ENCODE measurements at regions not wholly inside any gene's neighbourhood (a gene's known extent, or its start where the extent isn't known, plus 50 kb on each side); places are given as distances from the start of the nearest gene placed in this dataset.

DNA sequence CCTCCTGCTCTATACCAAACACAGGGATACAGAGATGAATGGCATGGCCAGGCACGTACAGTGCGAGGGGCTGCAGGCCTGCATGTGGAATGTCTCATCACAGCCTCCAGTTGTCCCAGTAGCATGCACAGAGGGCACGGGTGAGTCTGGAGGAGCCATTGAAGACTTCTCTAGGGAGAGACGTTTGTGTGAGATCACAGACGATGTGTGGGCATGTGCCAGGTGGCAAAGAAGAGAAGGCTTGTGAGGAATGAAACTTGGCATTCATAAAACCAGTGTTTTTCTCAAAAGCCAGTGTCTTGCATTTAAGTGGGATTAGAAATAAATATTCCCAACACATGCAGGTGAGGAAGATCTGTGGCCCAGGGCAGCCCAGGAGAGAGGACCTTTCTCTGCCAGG is 119.1 kb upstream of the UBE3A start:
- no peak overlapping the region for H3K4me3 ChIP-seq
- H3K27ac ChIP-seq = no peak overlapping the region
- no peaks in the 10 kb centered on the region for H3K27me3 ChIP-seq
- no peak for DNase-seq
- H3K4me1 ChIP-seq = no peaks in the 10 kb centered on the region
- H3K9me3 ChIP-seq = peaks cover 0 to 5% (median 0%) of the 10 kb centered on the region in 4 donors
- no peak for TF ChIP-seq POLR2A (IDR thresholded peaks at IDR 0.05)
- TF ChIP-seq, protein P1, sequence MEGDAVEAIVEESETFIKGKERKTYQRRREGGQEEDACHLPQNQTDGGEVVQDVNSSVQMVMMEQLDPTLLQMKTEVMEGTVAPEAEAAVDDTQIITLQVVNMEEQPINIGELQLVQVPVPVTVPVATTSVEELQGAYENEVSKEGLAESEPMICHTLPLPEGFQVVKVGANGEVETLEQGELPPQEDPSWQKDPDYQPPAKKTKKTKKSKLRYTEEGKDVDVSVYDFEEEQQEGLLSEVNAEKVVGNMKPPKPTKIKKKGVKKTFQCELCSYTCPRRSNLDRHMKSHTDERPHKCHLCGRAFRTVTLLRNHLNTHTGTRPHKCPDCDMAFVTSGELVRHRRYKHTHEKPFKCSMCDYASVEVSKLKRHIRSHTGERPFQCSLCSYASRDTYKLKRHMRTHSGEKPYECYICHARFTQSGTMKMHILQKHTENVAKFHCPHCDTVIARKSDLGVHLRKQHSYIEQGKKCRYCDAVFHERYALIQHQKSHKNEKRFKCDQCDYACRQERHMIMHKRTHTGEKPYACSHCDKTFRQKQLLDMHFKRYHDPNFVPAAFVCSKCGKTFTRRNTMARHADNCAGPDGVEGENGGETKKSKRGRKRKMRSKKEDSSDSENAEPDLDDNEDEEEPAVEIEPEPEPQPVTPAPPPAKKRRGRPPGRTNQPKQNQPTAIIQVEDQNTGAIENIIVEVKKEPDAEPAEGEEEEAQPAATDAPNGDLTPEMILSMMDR (IDR thresholded peaks at IDR 0.05) = no peak
- H3K36me3 ChIP-seq = no peaks in the 10 kb centered on the region

GRCh38 chr15:25556136-25556535 is 117.3 kb upstream of the UBE3A start:
- no peak for TF ChIP-seq POLR2A (IDR thresholded peaks at IDR 0.05)
- TF ChIP-seq, protein P1 (IDR thresholded peaks at IDR 0.05) = no peak
- H3K9me3 ChIP-seq = peaks cover 0 to 5% (median 0%) of the 10 kb centered on the region in 4 donors
- no peak overlapping the region for H3K27ac ChIP-seq
- H3K36me3 ChIP-seq = no peaks in the 10 kb centered on the region
- H3K27me3 ChIP-seq = no peaks in the 10 kb centered on the region
- DNase-seq = no peak
- H3K4me1 ChIP-seq = no peaks in the 10 kb centered on the region
- no peak overlapping the region for H3K4me3 ChIP-seq

DNA sequence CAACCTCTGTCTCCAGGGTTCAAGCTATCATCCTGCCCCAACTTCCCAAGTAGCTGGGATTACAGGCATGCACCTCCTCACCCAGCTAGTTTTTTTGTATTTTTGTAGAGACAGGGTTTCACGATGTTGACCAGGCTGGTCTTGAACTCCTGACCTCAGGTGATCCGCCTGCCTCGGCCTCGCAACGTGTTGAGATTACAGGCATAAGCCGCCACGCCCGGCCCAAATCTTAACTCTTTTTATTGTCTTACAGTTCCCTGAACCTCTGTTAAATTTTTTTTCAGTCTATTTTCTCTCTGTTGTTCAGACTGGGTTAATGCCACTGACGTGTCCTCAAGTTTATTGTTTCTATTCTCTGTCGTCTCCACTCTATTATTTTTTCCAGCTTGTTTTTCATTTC is 115.8 kb upstream of the UBE3A start:
- Histone ChIP-seq H3K36me3 (no peaks in the 10 kb centered on the region), H3K4me1 (no peaks in the 10 kb centered on the region), H3K9me3 (peaks cover 0 to 5% (median 0%) of the 10 kb centered on the region in 4 donors), H3K27ac (no peak overlapping the region), H3K4me3 (no peak overlapping the region), H3K27me3 (no peaks in the 10 kb centered on the region)
- no peak for TF ChIP-seq POLR2A (IDR thresholded peaks at IDR 0.05)
- TF ChIP-seq, protein P1 (IDR thresholded peaks at IDR 0.05) = no peak
- DNase-seq = no peak

- H3K4me1 ChIP-seq = no peaks in the 10 kb centered on the region
- H3K27ac ChIP-seq = no peak overlapping the region
- H3K4me3 ChIP-seq = no peak overlapping the region
- H3K36me3 ChIP-seq = no peaks in the 10 kb centered on the region
- DNase-seq = no peak
- H3K9me3 ChIP-seq = no peaks in the 10 kb centered on the region
- TF ChIP-seq, protein P1 (IDR thresholded peaks at IDR 0.05) = no peak
- no peak for TF ChIP-seq POLR2A (IDR thresholded peaks at IDR 0.05)
- no peaks in the 10 kb centered on the region for H3K27me3 ChIP-seq
These were observed 109.8 kb upstream of the UBE3A start for GRCh38 chr15:25548600-25548999.

GRCh38 chr15:25545889-25546288 is 107.1 kb upstream of the UBE3A start:
- DNase-seq = no peak
- Histone ChIP-seq H3K27ac (no peak overlapping the region), H3K27me3 (no peaks in the 10 kb centered on the region), H3K4me1 (no peaks in the 10 kb centered on the region), H3K4me3 (no peak overlapping the region), H3K36me3 (no peaks in the 10 kb centered on the region), H3K9me3 (no peaks in the 10 kb centered on the region)
- TF ChIP-seq, protein P1 (IDR thresholded peaks at IDR 0.05) = no peak
- no peak for TF ChIP-seq POLR2A (IDR thresholded peaks at IDR 0.05)

DNA sequence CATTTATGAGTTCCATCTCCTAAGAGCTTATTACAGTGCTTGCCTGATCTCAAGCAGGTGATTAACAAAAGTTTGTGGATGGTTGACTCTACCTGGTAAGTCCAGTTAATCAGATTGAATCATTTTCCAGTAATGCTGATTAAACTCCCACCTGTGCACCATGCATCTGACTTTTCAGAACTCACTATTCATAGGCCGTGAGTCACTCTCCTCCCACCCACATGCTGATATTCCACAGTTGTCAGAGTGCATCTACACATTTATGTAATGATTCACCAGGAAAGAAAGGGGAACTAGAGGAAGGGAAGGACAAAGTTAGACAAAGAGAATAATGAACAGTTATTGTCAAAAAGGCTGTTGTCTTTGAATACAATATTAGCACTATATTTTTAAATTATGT is 106.2 kb upstream of the UBE3A start:
- Histone ChIP-seq H3K27ac (no peak overlapping the region), H3K4me3 (no peak overlapping the region), H3K36me3 (no peaks in the 10 kb centered on the region), H3K9me3 (no peaks in the 10 kb centered on the region), H3K27me3 (no peaks in the 10 kb centered on the region), H3K4me1 (no peaks in the 10 kb centered on the region)
- no peak for DNase-seq
- TF ChIP-seq POLR2A (IDR thresholded peaks at IDR 0.05) = no peak
- TF ChIP-seq, protein P1 (IDR thresholded peaks at IDR 0.05) = no peak

Measured in Peyer's patch (tissue), 4 donors.